ENCODE measurements at regions not wholly inside any gene's neighbourhood (a gene's known extent, or its start where the extent isn't known, plus 50 kb on each side); places are given as distances from the start of the nearest gene placed in this dataset.

GRCh38 chr3:5663601-5664000 is 476.1 kb downstream of the EDEM1 start:
- no peak for TF ChIP-seq CTCF (IDR thresholded peaks at IDR 0.05)
- TF ChIP-seq POLR2A (IDR thresholded peaks at IDR 0.05), result no peak
